ENCODE measurements at regions not wholly inside any gene's neighbourhood (a gene's known extent, or its start where the extent isn't known, plus 50 kb on each side); places are given as distances from the start of the nearest gene placed in this dataset.

- TF ChIP-seq GATA3 (IDR thresholded peaks at IDR 0.05; ENCODE audit: low read depth, low read length): no peak
- no peak for TF ChIP-seq GATA2 (IDR thresholded peaks at IDR 0.05; ENCODE audit: low read depth, low read length)
Observed at GRCh38 chr16:65743558-65743957, 621.7 kb upstream of the CDH11 start.
